Colonic mucosa (tissue), 4 donors: ENCODE measurements at regions not wholly inside any gene's neighbourhood (a gene's known extent, or its start where the extent isn't known, plus 50 kb on each side); places are given as distances from the start of the nearest gene placed in this dataset.

Experiments
- DNase-seq: peaks from one replicate; pipeline ENCODE4 v3.0.0-alpha.2; 2020
- H3K27ac ChIP-seq: fragments of 200-600 bp; one replicate; pipeline ENCODE4 v1.8.0; 2021
- H3K27me3 ChIP-seq: fragments of 200-600 bp; one replicate; pipeline ENCODE4 v1.8.0; 2021
- H3K36me3 ChIP-seq: fragments of 200-600 bp; one replicate; pipeline ENCODE4 v1.8.0; 2021
- H3K4me1 ChIP-seq: fragments of 200-600 bp; one replicate; pipeline ENCODE4 v1.8.0; 2021; ENCODE audit warnings: mild to moderate bottlenecking
- H3K4me3 ChIP-seq: fragments of 200-600 bp; one replicate; pipeline ENCODE4 v1.8.0; 2021
- H3K9ac ChIP-seq, 2 donors: one replicate each; pipeline ENCODE4 v1.7.0; 2013; ENCODE audit warnings: control low read depth in 2 of 2, low read depth in 2 of 2, low read length in 2 of 2
- H3K9me3 ChIP-seq: fragments of 200-600 bp; one replicate; pipeline ENCODE4 v1.8.0; 2021
- intact Hi-C: fragments of 100-400 bp; cut with DNase I; formaldehyde crosslinking; loops from one replicate; pipeline ENCODE4 v1.14.1; 2022
- TF ChIP-seq, protein P1 (sequence below): fragments of 200-600 bp; IDR thresholded peaks from one replicate; pipeline ENCODE4 v1.8.0; 2022; ENCODE audit warnings: antibody characterized with exemption, mild to moderate bottlenecking
- donor health status: healthy.
- donor health status: DM: no; HTN: no; CAD: no.
- donor health status: DM: no; HTN: no; CAD: no.

DNA sequence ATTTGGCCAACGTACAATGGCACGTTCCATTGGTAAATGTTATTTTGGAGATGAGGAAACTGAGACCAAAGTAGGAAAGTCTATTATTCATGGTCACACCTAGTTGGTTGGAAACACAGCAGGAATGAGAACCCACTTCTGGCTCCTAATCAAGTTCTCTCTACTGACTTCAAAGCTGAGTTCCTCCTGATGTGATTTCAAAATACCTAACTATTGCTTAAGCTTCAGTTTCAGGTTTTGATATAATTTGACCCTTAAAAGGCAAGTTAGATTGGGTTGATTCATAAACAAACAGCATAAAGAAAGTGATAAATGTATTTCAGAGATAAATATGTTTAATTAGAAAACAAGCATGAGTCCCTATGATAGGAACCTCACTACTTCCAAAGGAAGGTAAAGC, 312.5 kb downstream of the PARP8 start:
- Histone ChIP-seq H3K4me3 (no peak overlapping the region), H3K27me3 (no peaks in the 10 kb centered on the region), H3K4me1 (no peaks in the 10 kb centered on the region), H3K9me3 (no peaks in the 10 kb centered on the region), H3K27ac (no peak overlapping the region), H3K36me3 (no peaks in the 10 kb centered on the region), H3K9ac (no peak overlapping the region)
- DNase-seq, result no peak
- intact Hi-C loops, result no loop called here
- TF ChIP-seq, protein P1, sequence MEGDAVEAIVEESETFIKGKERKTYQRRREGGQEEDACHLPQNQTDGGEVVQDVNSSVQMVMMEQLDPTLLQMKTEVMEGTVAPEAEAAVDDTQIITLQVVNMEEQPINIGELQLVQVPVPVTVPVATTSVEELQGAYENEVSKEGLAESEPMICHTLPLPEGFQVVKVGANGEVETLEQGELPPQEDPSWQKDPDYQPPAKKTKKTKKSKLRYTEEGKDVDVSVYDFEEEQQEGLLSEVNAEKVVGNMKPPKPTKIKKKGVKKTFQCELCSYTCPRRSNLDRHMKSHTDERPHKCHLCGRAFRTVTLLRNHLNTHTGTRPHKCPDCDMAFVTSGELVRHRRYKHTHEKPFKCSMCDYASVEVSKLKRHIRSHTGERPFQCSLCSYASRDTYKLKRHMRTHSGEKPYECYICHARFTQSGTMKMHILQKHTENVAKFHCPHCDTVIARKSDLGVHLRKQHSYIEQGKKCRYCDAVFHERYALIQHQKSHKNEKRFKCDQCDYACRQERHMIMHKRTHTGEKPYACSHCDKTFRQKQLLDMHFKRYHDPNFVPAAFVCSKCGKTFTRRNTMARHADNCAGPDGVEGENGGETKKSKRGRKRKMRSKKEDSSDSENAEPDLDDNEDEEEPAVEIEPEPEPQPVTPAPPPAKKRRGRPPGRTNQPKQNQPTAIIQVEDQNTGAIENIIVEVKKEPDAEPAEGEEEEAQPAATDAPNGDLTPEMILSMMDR, result no peak

DNA sequence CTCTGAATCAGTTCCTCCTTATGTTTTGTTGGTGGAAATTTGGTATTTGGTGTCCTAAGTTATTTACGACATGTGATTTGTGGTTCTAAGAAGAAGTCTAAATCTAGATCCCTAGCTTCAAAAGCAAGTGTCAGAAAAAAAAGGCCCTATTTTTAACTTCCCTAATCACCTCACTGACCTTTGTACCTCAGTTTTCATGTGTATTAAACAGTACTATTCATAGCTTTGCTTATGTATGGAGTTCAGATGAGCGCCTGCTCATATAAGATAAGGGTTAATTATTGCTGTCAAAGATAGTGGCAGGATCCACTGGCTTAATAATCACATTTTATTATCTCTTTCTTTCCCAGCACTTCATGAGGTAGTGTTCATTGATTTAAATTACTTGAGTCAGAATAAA, 318.2 kb downstream of the PARP8 start:
- intact Hi-C loops, result no loop called here
- Histone ChIP-seq H3K9ac (no peak overlapping the region), H3K27me3 (no peaks in the 10 kb centered on the region), H3K36me3 (no peaks in the 10 kb centered on the region), H3K4me1 (no peaks in the 10 kb centered on the region), H3K9me3 (no peaks in the 10 kb centered on the region), H3K4me3 (no peak overlapping the region), H3K27ac (no peak overlapping the region)
- no peak for DNase-seq
- TF ChIP-seq, protein P1, result no peak

DNA sequence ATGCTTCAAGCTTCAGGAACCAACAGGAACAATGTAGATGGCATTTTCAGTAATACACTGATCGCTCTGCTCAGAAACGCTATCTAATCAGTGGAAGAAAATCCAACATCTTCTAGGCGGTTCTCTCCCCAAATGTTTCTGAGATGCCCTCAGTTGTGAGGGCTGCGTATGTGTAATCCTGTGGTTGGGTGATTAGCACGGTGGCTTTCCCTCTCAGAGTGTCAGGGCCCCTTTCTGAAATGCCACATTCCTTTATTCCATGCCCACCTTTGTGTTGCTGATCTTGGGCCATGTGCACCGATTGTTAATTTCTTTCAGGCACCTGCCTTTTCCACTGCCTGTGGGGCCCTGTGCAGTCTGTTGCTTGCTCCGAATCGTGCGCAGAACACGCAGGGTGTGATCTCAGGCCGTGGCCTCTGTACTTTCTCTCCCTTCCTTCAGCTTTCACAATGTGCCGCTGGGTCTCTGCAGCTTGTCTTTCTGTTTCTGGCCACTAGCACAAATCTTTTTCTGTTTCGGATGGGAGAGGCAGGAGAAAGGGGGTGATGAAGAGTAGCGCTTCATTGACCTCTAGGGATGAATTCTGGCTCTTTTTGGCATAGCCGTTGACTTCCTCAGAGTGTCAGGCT, 324.0 kb downstream of the PARP8 start:
- no peaks in the 10 kb centered on the region for H3K9me3 ChIP-seq
- TF ChIP-seq, protein P1, result no peak
- H3K9ac ChIP-seq, result no peak overlapping the region
- no peaks in the 10 kb centered on the region for H3K36me3 ChIP-seq
- intact Hi-C loops, result no loop called here
- H3K4me1 ChIP-seq, result no peaks in the 10 kb centered on the region
- H3K27ac ChIP-seq, result no peak overlapping the region
- H3K27me3 ChIP-seq, result no peaks in the 10 kb centered on the region
- no peak overlapping the region for H3K4me3 ChIP-seq
- no peak for DNase-seq

DNA sequence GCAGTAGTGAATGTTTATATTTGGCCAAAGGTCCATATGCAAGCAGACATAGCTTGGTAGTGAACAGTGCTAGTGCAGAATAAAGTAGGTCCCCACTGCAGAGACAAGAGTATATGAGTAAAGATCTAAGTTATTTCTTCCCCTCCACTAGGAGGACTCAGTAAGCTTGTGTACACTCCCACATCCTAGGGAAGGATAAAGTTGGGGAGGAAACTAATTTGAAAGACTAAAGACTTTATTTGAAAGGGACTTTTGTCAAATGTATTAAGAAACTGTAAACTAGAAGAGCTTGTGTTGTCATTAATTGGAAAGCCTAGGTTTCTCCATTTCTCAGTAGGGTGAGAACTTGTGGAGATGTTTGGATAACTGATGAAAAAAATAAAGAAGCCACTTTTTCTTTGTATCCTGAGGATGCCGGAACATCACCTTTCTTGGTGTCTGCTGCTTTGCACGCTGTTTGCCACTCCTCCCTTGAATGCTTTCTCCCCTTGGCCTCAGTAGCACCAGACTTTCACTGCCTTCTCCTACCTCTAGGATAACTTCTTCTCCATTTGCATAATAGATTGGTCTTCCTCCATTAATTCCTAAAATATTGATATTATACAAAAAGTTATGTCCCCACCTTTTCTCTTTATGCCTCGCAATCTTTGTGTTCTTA, 329.0 kb downstream of the PARP8 start:
- intact Hi-C loops, result no loop called here

DNA sequence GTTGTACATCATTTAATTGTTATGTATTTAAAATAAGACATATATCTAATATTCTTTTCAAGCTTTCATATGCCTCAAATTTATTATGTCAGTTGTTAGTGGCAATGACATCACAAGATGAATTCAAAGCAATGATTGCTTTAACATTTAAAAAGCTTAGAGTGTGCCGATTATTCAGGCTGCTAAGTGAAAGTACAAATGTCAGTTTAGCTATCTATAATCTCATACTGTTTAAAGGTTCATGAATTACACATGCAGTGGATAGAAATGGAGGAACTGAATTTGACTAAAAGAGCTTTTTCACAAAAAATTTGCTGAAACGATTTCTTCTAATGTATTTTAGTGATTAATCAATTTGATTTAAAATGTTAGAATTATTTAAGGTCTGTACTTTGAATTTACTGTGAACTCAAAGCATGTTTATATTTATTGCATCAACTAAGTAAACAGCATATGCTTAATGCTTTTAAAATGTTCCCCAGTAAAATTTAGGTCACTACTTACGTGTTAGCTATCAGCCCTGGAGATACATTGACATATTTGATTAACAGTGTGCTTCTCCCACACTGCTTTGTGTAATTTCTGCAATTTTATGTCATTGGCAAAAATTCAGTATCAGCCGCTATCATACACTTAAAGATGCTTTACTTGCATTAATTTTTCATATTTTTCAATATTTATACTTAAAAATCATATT, 334.9 kb downstream of the PARP8 start:
- intact Hi-C loops, result no loop called here
- H3K27ac ChIP-seq, result no peak overlapping the region
- DNase-seq, result no peak

More for the DNA sequence above, 329.0 kb downstream of the PARP8 start:
- Histone ChIP-seq H3K36me3 (no peaks in the 10 kb centered on the region), H3K27ac (no peak overlapping the region), H3K27me3 (no peaks in the 10 kb centered on the region), H3K9me3 (no peaks in the 10 kb centered on the region), H3K4me3 (no peak overlapping the region), H3K9ac (no peak overlapping the region), H3K4me1 (no peaks in the 10 kb centered on the region)
- TF ChIP-seq, protein P1, result no peak
- no peak for DNase-seq

More for the DNA sequence above, 334.9 kb downstream of the PARP8 start:
- no peaks in the 10 kb centered on the region for H3K27me3 ChIP-seq
- H3K4me3 ChIP-seq, result no peak overlapping the region
- H3K36me3 ChIP-seq, result no peaks in the 10 kb centered on the region
- H3K9ac ChIP-seq, result no peak overlapping the region
- H3K9me3 ChIP-seq, result no peaks in the 10 kb centered on the region
- no peaks in the 10 kb centered on the region for H3K4me1 ChIP-seq
- TF ChIP-seq, protein P1, result no peak
